ENCODE measurements at regions not wholly inside any gene's neighbourhood (a gene's known extent, or its start where the extent isn't known, plus 50 kb on each side); places are given as distances from the start of the nearest gene placed in this dataset.

GRCh38 chrX:22912616-22913015 lies 87.1 kb upstream of the DDX53 start:
- intact Hi-C loops (cut with DNase I) = no loop called here
- 36 to 43% (median 40%) methylated on average over 3 of the region's 3 CpGs for WGBS, 4 donors
- no peak overlapping the region for H3K4me3 ChIP-seq
- no peaks in the 10 kb centered on the region for H3K27me3 ChIP-seq
- no peaks in the 10 kb centered on the region for H3K9me3 ChIP-seq (replicated peaks in 1 of 3)
- H3K4me1 ChIP-seq (replicated peaks in 1 of 2) = no peaks in the 10 kb centered on the region
- DNase-seq = no peak
- TF ChIP-seq, protein P1, sequence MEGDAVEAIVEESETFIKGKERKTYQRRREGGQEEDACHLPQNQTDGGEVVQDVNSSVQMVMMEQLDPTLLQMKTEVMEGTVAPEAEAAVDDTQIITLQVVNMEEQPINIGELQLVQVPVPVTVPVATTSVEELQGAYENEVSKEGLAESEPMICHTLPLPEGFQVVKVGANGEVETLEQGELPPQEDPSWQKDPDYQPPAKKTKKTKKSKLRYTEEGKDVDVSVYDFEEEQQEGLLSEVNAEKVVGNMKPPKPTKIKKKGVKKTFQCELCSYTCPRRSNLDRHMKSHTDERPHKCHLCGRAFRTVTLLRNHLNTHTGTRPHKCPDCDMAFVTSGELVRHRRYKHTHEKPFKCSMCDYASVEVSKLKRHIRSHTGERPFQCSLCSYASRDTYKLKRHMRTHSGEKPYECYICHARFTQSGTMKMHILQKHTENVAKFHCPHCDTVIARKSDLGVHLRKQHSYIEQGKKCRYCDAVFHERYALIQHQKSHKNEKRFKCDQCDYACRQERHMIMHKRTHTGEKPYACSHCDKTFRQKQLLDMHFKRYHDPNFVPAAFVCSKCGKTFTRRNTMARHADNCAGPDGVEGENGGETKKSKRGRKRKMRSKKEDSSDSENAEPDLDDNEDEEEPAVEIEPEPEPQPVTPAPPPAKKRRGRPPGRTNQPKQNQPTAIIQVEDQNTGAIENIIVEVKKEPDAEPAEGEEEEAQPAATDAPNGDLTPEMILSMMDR (IDR thresholded peaks at IDR 0.05) = no peak
- no peak for TF ChIP-seq POLR2A (IDR thresholded peaks at IDR 0.05)
- no peak overlapping the region for H3K27ac ChIP-seq
- H3K36me3 ChIP-seq (replicated peaks in 1 of 2) = no peaks in the 10 kb centered on the region

DNA sequence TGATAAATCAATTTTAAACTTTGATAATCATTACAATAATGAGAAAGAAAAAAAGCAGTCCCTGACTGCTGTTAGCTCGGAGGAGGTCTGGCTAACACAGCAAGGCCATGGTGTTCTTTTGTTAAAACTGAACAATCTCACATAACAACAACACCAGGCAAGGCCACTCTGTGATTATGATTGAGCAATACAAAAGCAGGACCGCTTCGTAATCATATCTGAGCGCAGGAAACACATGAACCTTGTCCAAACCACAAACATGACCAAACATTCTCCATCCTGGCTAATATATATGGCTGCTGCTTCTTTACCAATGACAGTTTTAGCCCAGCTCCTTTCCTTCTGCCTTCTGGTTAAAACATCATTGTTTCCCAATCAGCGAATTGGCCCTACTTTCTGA lies 76.8 kb upstream of the DDX53 start:
- 34 to 48% (median 46%) methylated on average over 5 of the region's 5 CpGs for WGBS, 4 donors
- Histone ChIP-seq H3K9me3 (replicated peaks in 1 of 3) (no peaks in the 10 kb centered on the region), H3K4me3 (no peak overlapping the region), H3K27ac (no peak overlapping the region), H3K27me3 (no peaks in the 10 kb centered on the region), H3K36me3 (replicated peaks in 1 of 2) (no peaks in the 10 kb centered on the region), H3K4me1 (replicated peaks in 1 of 2) (no peaks in the 10 kb centered on the region)
- peak; percentile 16 to 56 (median 34) for DNase-seq
- no peak for TF ChIP-seq POLR2A (IDR thresholded peaks at IDR 0.05)
- TF ChIP-seq, protein P1 (IDR thresholded peaks at IDR 0.05) = no peak
- intact Hi-C loops (cut with DNase I) = no loop called here

GRCh38 chrX:22934640-22935039 lies 65.1 kb upstream of the DDX53 start:
- TF ChIP-seq POLR2A (IDR thresholded peaks at IDR 0.05) = no peak
- TF ChIP-seq, protein P1 (IDR thresholded peaks at IDR 0.05) = no peak
- WGBS, 4 donors = 70 to 91% (median 78%) methylated on average over 2 of the region's 2 CpGs
- no peak overlapping the region for H3K27ac ChIP-seq
- intact Hi-C loops (cut with DNase I) = no loop called here
- H3K36me3 ChIP-seq (replicated peaks in 1 of 2) = no peaks in the 10 kb centered on the region
- H3K4me3 ChIP-seq = no peak overlapping the region
- no peaks in the 10 kb centered on the region for H3K27me3 ChIP-seq
- H3K4me1 ChIP-seq (replicated peaks in 1 of 2) = no peaks in the 10 kb centered on the region
- no peak for DNase-seq
- H3K9me3 ChIP-seq (replicated peaks in 1 of 3) = no peaks in the 10 kb centered on the region

GRCh38 chrX:22944945-22945344 lies 54.8 kb upstream of the DDX53 start:
- H3K9me3 ChIP-seq (replicated peaks in 1 of 3) = no peaks in the 10 kb centered on the region
- no peak for DNase-seq
- H3K36me3 ChIP-seq (replicated peaks in 1 of 2) = no peaks in the 10 kb centered on the region
- TF ChIP-seq, protein P1 (IDR thresholded peaks at IDR 0.05) = no peak
- no peak for TF ChIP-seq POLR2A (IDR thresholded peaks at IDR 0.05)
- no peak overlapping the region for H3K27ac ChIP-seq
- no peaks in the 10 kb centered on the region for H3K4me1 ChIP-seq (replicated peaks in 1 of 2)
- intact Hi-C loops (cut with DNase I) = no loop called here
- H3K4me3 ChIP-seq = no peak overlapping the region
- 86 to 97% (median 90%) methylated on average over 1 of the region's 1 CpG for WGBS, 4 donors
- no peaks in the 10 kb centered on the region for H3K27me3 ChIP-seq

Small RNAs in the stretch of these regions (small RNA-seq; reads per million reads assigned to genes)
- gene RNU6-266P = 0 reads per million in 2 donors

Data from adrenal gland (tissue), 9 donors.